CD14-positive monocyte (primary cell): ENCODE measurements at regions not wholly inside any gene's neighbourhood (a gene's known extent, or its start where the extent isn't known, plus 50 kb on each side); places are given as distances from the start of the nearest gene placed in this dataset.

ENCODE experiments used
- DNase-seq, 3 donors: peaks; one replicate each; pipeline ENCODE4 v3.0.0-alpha.2; 2011 to 2022
- H2AFZ ChIP-seq: 2 replicates; pipeline ENCODE4 v1.6.0; 2012; ENCODE audit warnings: mild to moderate bottlenecking, low read depth, low read length, inconsistent platforms; ENCODE audit not compliant: insufficient read depth, poor library complexity, severe bottlenecking
- H3K27ac ChIP-seq, 2 donors: 1 replicate in 1 of 2; 2 replicates in 1 of 2; pipeline ENCODE4 v1.5.1; 2012 to 2013; ENCODE audit warnings: low read length in 2 of 2, control low read depth in 1 of 2, inconsistent platforms in 1 of 2, low read depth in 1 of 2, mild to moderate bottlenecking in 1 of 2
- H3K27me3 ChIP-seq, 2 donors: one replicate each; pipeline versions ENCODE4 v1.6.0 to v1.6.1; 2011 to 2013; ENCODE audit warnings: low read length in 2 of 2; ENCODE audit not compliant: control insufficient read depth in 2 of 2, insufficient read depth in 2 of 2
- H3K36me3 ChIP-seq, 2 donors: replicated peaks in 1 of 2; 1 replicate in 1 of 2; 2 replicates in 1 of 2; pipeline versions ENCODE4 v1.5.1 to v1.6.1; 2012 to 2013; ENCODE audit warnings: low read length in 2 of 2, control low read depth in 1 of 2, inconsistent platforms in 1 of 2, mild to moderate bottlenecking in 1 of 2; ENCODE audit not compliant: insufficient read depth in 2 of 2, control insufficient read depth in 1 of 2
- H3K4me1 ChIP-seq, 2 donors: 1 replicate in 1 of 2; 2 replicates in 1 of 2; pipeline versions ENCODE4 v1.5.1 to v1.6.1; 2012 to 2013; ENCODE audit warnings: low read length in 2 of 2, control low read depth in 1 of 2, inconsistent platforms in 1 of 2, mild to moderate bottlenecking in 1 of 2, moderate library complexity in 1 of 2; ENCODE audit not compliant: insufficient read depth in 2 of 2, control insufficient read depth in 1 of 2
- H3K4me2 ChIP-seq: replicated peaks from 2 replicates; pipeline ENCODE3; 2012; ENCODE audit warnings: low read length, moderate library complexity, mild to moderate bottlenecking; ENCODE audit not compliant: poor library complexity, severe bottlenecking; ENCODE audit errors: extremely low read depth
- H3K4me3 ChIP-seq, 3 experiments: fragments of 200-600 bp in 1 of 3; sonication (generic) in 1 of 3; replicated peaks in 1 of 3; 1 replicate in 2 of 3; 2 replicates in 1 of 3; pipeline ENCODE4 v1.5.1; 2011 to 2013; ENCODE audit warnings: low read length in 3 of 3, mild to moderate bottlenecking in 3 of 3, control low read depth in 2 of 3, low read depth in 2 of 3, inconsistent platforms in 1 of 3, moderate library complexity in 1 of 3
- H3K79me2 ChIP-seq: 2 replicates; pipeline ENCODE4 v1.6.0; 2012; ENCODE audit warnings: mild to moderate bottlenecking, control low read depth, inconsistent platforms, low read length, moderate library complexity; ENCODE audit not compliant: insufficient read depth
- H3K9ac ChIP-seq: 2 replicates; pipeline ENCODE4 v1.6.0; 2017; ENCODE audit warnings: low read length, mild to moderate bottlenecking; ENCODE audit not compliant: insufficient read depth, poor library complexity, severe bottlenecking
- H3K9me3 ChIP-seq, 2 donors: replicated peaks in 1 of 2; 1 replicate in 1 of 2; 2 replicates in 1 of 2; pipeline versions ENCODE4 v1.5.1 to v1.6.1; 2012 to 2013; ENCODE audit warnings: low read length in 2 of 2, control low read depth in 1 of 2; ENCODE audit not compliant: control insufficient read depth in 1 of 2, insufficient read depth in 1 of 2
- H4K20me1 ChIP-seq: 2 replicates; pipeline ENCODE4 v1.6.0; 2012; ENCODE audit warnings: mild to moderate bottlenecking, low read length, control low read depth, moderate library complexity; ENCODE audit not compliant: insufficient read depth
- H3K27ac Mint-ChIP-seq, 7 donors: one replicate each; pipeline ENCODE4 v1.8.0; 2020; ENCODE audit warnings: mild to moderate bottlenecking in 7 of 7, mixed read lengths in 7 of 7, moderate library complexity in 6 of 7, inconsistent platforms in 2 of 7
- H3K27me3 Mint-ChIP-seq, 3 donors: one replicate each; pipeline ENCODE4 v1.8.0; 2021 to 2022; ENCODE audit warnings: low read depth in 3 of 3, mild to moderate bottlenecking in 3 of 3, mixed read lengths in 3 of 3, moderate library complexity in 3 of 3, inconsistent platforms in 1 of 3
- H3K36me3 Mint-ChIP-seq, 2 donors: one replicate each; pipeline ENCODE4 v1.8.0; 2020; ENCODE audit warnings: mixed read lengths in 2 of 2, inconsistent platforms in 1 of 2, mild to moderate bottlenecking in 1 of 2
- H3K4me1 Mint-ChIP-seq: one replicate; pipeline ENCODE4 v1.8.0; 2020; ENCODE audit warnings: mild to moderate bottlenecking, mixed read lengths
- H3K4me3 Mint-ChIP-seq, 2 donors: one replicate each; pipeline ENCODE4 v1.8.0; 2020; ENCODE audit warnings: mild to moderate bottlenecking in 2 of 2, mixed read lengths in 2 of 2, moderate library complexity in 1 of 2
- H3K9me3 Mint-ChIP-seq, 7 donors: one replicate each; pipeline ENCODE4 v1.8.0; 2020 to 2022; ENCODE audit warnings: mixed read lengths in 7 of 7, mild to moderate bottlenecking in 6 of 7, moderate library complexity in 6 of 7, inconsistent platforms in 2 of 7
- WGBS: methylation state at CpG from one replicate; pipeline ENCODE4 v1.1.5; 2013; ENCODE audit warnings: missing lambda C conversion rate; ENCODE audit not compliant: insufficient coverage; 5-methylcytosine and 5-hydroxymethylcytosine counted together
- intact Hi-C, 2 donors: fragments of 100-400 bp; cut with micrococcal nuclease; formaldehyde crosslinking; loops; one replicate each; pipeline versions ENCODE4 v1.15.0 to v1.15.1; 2023
- TF ChIP-seq, protein P1 (sequence below): fragments of 200-600 bp; IDR thresholded peaks from one replicate; pipeline ENCODE4 v1.8.0; 2022; ENCODE audit warnings: antibody characterized with exemption, mild to moderate bottlenecking

DNA sequence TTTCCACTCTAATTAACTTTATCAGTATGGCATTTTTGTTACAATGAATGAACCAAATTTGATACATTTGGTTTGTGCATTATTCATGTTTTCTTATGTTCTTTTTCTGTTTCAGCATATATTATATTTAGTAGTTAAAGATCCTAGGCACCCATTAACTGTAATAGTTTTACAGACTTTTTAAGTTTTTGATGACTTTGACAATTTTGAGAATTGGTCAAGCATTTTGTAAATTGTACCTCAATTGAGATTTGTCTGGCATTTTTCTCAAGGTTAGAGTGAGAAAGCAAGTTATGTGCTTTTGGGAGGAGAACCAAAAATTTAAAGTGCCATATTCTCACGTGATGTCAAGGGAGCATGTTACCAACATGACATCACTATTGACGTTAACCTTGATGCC lies 1019.2 kb downstream of the CDH11 start:
- no peak overlapping the region for H3K4me3 Mint-ChIP-seq
- no peaks in the 10 kb centered on the region for H3K27me3 Mint-ChIP-seq
- TF ChIP-seq, protein P1, sequence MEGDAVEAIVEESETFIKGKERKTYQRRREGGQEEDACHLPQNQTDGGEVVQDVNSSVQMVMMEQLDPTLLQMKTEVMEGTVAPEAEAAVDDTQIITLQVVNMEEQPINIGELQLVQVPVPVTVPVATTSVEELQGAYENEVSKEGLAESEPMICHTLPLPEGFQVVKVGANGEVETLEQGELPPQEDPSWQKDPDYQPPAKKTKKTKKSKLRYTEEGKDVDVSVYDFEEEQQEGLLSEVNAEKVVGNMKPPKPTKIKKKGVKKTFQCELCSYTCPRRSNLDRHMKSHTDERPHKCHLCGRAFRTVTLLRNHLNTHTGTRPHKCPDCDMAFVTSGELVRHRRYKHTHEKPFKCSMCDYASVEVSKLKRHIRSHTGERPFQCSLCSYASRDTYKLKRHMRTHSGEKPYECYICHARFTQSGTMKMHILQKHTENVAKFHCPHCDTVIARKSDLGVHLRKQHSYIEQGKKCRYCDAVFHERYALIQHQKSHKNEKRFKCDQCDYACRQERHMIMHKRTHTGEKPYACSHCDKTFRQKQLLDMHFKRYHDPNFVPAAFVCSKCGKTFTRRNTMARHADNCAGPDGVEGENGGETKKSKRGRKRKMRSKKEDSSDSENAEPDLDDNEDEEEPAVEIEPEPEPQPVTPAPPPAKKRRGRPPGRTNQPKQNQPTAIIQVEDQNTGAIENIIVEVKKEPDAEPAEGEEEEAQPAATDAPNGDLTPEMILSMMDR: no peak
- Histone ChIP-seq H3K27me3 (no peaks in the 10 kb centered on the region), H3K4me3 (no peak overlapping the region), H3K9ac (no peak overlapping the region), H3K27ac (no peak overlapping the region), H4K20me1 (no peaks in the 10 kb centered on the region), H3K9me3 (no peaks in the 10 kb centered on the region), H3K79me2 (no peaks in the 10 kb centered on the region), H3K4me1 (no peaks in the 10 kb centered on the region), H2AFZ (no peak overlapping the region), H3K4me2 (no peak overlapping the region), H3K36me3 (no peaks in the 10 kb centered on the region)
- H3K36me3 Mint-ChIP-seq: no peaks in the 10 kb centered on the region
- 43% methylated on average over 1 of the region's 2 CpGs for WGBS
- H3K9me3 Mint-ChIP-seq: no peaks in the 10 kb centered on the region
- no peaks in the 10 kb centered on the region for H3K4me1 Mint-ChIP-seq
- no peak overlapping the region for H3K27ac Mint-ChIP-seq
- intact Hi-C loops: no loop called here
- DNase-seq: no peak

DNA sequence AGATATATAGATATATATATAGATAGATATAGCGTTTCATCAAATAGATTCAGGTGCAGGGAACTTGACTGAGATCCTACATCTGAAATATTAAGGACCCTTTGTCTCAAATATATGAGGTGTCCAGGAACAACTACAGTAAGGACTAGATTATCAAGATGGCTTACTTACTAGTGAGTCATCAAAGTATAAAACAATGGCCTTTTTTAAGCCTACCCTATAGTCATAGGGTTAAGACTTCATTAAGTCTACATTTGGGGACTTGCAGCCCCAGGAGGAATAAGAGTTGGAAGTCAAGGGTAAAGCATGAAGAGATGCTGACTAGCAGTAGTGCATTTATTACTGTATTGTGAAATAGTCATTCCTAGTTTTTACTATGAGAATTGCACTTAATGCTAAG lies 1023.4 kb downstream of the CDH11 start:
- no CpG with 5 or more reads among the region's 1 CpG for WGBS
- no peak overlapping the region for H2AFZ ChIP-seq

More for the DNA sequence above, 1023.4 kb downstream of the CDH11 start:
- Histone ChIP-seq H3K9ac (no peak overlapping the region), H3K4me1 (no peaks in the 10 kb centered on the region), H3K27me3 (no peaks in the 10 kb centered on the region), H3K36me3 (no peaks in the 10 kb centered on the region), H3K4me2 (no peak overlapping the region), H4K20me1 (no peaks in the 10 kb centered on the region), H3K79me2 (no peaks in the 10 kb centered on the region), H3K4me3 (no peak overlapping the region), H3K27ac (no peak overlapping the region), H3K9me3 (no peaks in the 10 kb centered on the region)
- Mint-ChIP-seq H3K27ac (no peak overlapping the region), H3K36me3 (no peaks in the 10 kb centered on the region), H3K4me1 (no peaks in the 10 kb centered on the region), H3K27me3 (no peaks in the 10 kb centered on the region), H3K9me3 (peaks cover 0 to 2% (median 0%) of the 10 kb centered on the region in 7 donors), H3K4me3 (no peak overlapping the region)
- no peak for DNase-seq
- TF ChIP-seq, protein P1: no peak
- intact Hi-C loops: no loop called here
